Nephron progenitor cell (in vitro differentiated cells): ENCODE measurements at regions not wholly inside any gene's neighbourhood (a gene's known extent, or its start where the extent isn't known, plus 50 kb on each side); places are given as distances from the start of the nearest gene placed in this dataset.
A peak's percentile ranks its signal among the peaks of the same experiment; 100 is the strongest.

ENCODE experiments used
- DNase-seq: peaks from one replicate; pipeline ENCODE4 v3.0.0; 2021
- H3K27ac Mint-ChIP-seq: 2 replicates; pipeline ENCODE4 v1.8.0; 2021; ENCODE audit warnings: mild to moderate bottlenecking, moderate library complexity, mixed read lengths
- H3K27me3 Mint-ChIP-seq: 2 replicates; pipeline ENCODE4 v1.8.0; 2021; ENCODE audit warnings: mild to moderate bottlenecking, low read depth, mixed read lengths; ENCODE audit not compliant: poor library complexity
- H3K36me3 Mint-ChIP-seq: 2 replicates; pipeline ENCODE4 v1.8.0; 2021; ENCODE audit warnings: low read depth, mixed read lengths
- H3K4me1 Mint-ChIP-seq: 2 replicates; pipeline ENCODE4 v1.8.0; 2021; ENCODE audit warnings: mixed read lengths
- H3K4me3 Mint-ChIP-seq: 2 replicates; pipeline ENCODE4 v1.8.0; 2021; ENCODE audit warnings: mild to moderate bottlenecking, moderate library complexity, mixed read lengths
- H3K9me3 Mint-ChIP-seq: 2 replicates; pipeline ENCODE4 v1.8.0; 2021; ENCODE audit warnings: mild to moderate bottlenecking, moderate library complexity, mixed read lengths
- TF ChIP-seq, protein P1 (sequence below): fragments of 200-600 bp; sonication (generic); IDR thresholded peaks from 2 replicates; pipeline ENCODE4 v1.5.0; 2021; ENCODE audit warnings: antibody characterized with exemption

- H3K4me1 Mint-ChIP-seq, result no peaks in the 10 kb centered on the region
- peaks cover 7% of the 10 kb centered on the region for H3K9me3 Mint-ChIP-seq
- no peaks in the 10 kb centered on the region for H3K36me3 Mint-ChIP-seq
- no peak for DNase-seq
- no peak overlapping the region for H3K4me3 Mint-ChIP-seq
- H3K27ac Mint-ChIP-seq, result no peak overlapping the region
- H3K27me3 Mint-ChIP-seq, result peaks cover 6% of the 10 kb centered on the region
- TF ChIP-seq, protein P1, sequence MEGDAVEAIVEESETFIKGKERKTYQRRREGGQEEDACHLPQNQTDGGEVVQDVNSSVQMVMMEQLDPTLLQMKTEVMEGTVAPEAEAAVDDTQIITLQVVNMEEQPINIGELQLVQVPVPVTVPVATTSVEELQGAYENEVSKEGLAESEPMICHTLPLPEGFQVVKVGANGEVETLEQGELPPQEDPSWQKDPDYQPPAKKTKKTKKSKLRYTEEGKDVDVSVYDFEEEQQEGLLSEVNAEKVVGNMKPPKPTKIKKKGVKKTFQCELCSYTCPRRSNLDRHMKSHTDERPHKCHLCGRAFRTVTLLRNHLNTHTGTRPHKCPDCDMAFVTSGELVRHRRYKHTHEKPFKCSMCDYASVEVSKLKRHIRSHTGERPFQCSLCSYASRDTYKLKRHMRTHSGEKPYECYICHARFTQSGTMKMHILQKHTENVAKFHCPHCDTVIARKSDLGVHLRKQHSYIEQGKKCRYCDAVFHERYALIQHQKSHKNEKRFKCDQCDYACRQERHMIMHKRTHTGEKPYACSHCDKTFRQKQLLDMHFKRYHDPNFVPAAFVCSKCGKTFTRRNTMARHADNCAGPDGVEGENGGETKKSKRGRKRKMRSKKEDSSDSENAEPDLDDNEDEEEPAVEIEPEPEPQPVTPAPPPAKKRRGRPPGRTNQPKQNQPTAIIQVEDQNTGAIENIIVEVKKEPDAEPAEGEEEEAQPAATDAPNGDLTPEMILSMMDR, result no peak
These were observed 437.5 kb downstream of the BTBD3 start for GRCh38 chr20:12355185-12355584.

GRCh38 chr20:12358006-12358654 lies 440.4 kb downstream of the BTBD3 start:
- Mint-ChIP-seq H3K36me3 (no peaks in the 10 kb centered on the region), H3K27ac (no peak overlapping the region), H3K27me3 (peaks cover 6% of the 10 kb centered on the region), H3K9me3 (peaks cover 7% of the 10 kb centered on the region), H3K4me3 (no peak overlapping the region), H3K4me1 (no peaks in the 10 kb centered on the region)
- no peak for DNase-seq
- TF ChIP-seq, protein P1, result peak; percentile 19

DNA sequence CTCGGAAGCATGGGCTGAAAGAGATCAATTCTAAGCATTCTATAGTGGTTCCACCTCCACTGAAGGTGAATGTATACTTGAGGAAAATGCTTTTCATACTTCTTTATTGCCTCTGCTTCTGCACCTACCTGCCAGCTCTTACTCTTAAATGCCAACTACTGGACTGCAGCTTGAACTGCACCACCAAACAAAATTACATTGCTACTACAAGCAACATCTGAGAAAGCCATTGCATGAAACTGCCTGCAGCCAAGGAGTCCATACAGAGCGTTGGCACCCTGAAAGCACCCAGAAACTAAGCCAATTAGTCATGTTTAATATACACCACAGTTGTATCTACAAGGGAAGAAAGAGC lies 440.9 kb downstream of the BTBD3 start:
- H3K27me3 Mint-ChIP-seq, result peaks cover 6% of the 10 kb centered on the region
- H3K36me3 Mint-ChIP-seq, result no peaks in the 10 kb centered on the region
- no peak overlapping the region for H3K27ac Mint-ChIP-seq
- TF ChIP-seq, protein P1, result no peak
- H3K4me1 Mint-ChIP-seq, result no peaks in the 10 kb centered on the region
- no peak overlapping the region for H3K4me3 Mint-ChIP-seq
- DNase-seq, result no peak
- peaks cover 7% of the 10 kb centered on the region for H3K9me3 Mint-ChIP-seq

GRCh38 chr20:12371990-12372389 lies 454.3 kb downstream of the BTBD3 start:
- TF ChIP-seq, protein P1, result no peak
- Mint-ChIP-seq H3K4me1 (no peaks in the 10 kb centered on the region), H3K27ac (no peak overlapping the region), H3K9me3 (no peaks in the 10 kb centered on the region), H3K4me3 (no peak overlapping the region), H3K36me3 (no peaks in the 10 kb centered on the region), H3K27me3 (no peaks in the 10 kb centered on the region)
- no peak for DNase-seq

DNA sequence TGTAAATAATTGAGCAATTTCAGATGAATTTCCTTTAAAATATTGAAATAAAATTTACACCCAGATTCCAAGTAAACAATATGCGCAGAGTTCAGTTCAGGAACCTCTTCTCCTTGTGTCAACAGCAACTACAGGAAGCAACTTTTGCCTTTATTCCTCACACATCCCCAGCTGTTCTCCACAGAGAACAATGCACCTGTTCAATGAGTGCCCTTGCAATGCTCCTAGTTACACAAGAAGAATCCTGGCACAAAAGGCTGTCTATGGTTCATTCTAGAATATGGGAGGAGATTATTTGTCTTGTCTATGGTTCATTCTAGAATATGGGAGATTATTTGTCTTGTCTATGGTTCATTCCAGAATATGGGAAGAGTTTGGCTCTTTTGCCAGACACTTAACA lies 454.9 kb downstream of the BTBD3 start:
- no peaks in the 10 kb centered on the region for H3K9me3 Mint-ChIP-seq
- no peaks in the 10 kb centered on the region for H3K36me3 Mint-ChIP-seq
- TF ChIP-seq, protein P1, result no peak
- no peak overlapping the region for H3K27ac Mint-ChIP-seq
- H3K4me1 Mint-ChIP-seq, result no peaks in the 10 kb centered on the region
- H3K4me3 Mint-ChIP-seq, result no peak overlapping the region
- no peak for DNase-seq
- H3K27me3 Mint-ChIP-seq, result peaks cover 3% of the 10 kb centered on the region

- Mint-ChIP-seq H3K4me1 (no peaks in the 10 kb centered on the region), H3K27me3 (peaks cover 3% of the 10 kb centered on the region), H3K4me3 (no peak overlapping the region), H3K36me3 (no peaks in the 10 kb centered on the region), H3K9me3 (peaks cover 3% of the 10 kb centered on the region), H3K27ac (no peak overlapping the region)
- TF ChIP-seq, protein P1, result no peak
- DNase-seq, result no peak
These were observed 458.3 kb downstream of the BTBD3 start for GRCh38 chr20:12375967-12376366.
